HG02852 (cell line): ENCODE measurements at regions not wholly inside any gene's neighbourhood (a gene's known extent, or its start where the extent isn't known, plus 50 kb on each side); places are given as distances from the start of the nearest gene placed in this dataset.
"Not testable (repeated sequence)": the region's sequence is repeated elsewhere in the genome, so short reads cannot be mapped to it uniquely, and the experiment has no call there.

Source experiments
- ATAC-seq: cut with Tn5 transposase; IDR thresholded peaks from one replicate; pipeline ENCODE4 v1.9.1; 2021; ENCODE audit warnings: mild to moderate bottlenecking, moderate library complexity; ENCODE audit not compliant: unreplicated experiment

DNA sequence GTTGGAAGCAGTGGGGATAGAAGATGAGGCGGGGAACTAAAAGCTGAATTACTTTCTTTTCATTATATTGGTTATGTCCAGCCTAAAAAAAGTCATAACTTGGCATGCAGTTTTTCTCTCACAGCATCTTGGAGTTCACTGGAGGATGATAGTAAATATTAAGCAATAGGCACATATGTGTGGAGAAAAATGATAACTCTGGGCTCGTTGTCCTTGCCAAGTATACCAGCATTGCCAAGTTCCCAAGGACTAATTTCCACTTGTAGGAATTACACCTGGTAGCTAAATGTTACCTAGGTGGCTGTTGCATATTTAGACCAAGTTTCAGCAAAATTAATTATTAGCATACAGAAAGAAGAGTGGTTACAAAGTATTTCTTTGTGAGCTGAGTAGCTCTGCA is 1007.6 kb downstream of the ANKRD7 start:
- no peak for ATAC-seq

DNA sequence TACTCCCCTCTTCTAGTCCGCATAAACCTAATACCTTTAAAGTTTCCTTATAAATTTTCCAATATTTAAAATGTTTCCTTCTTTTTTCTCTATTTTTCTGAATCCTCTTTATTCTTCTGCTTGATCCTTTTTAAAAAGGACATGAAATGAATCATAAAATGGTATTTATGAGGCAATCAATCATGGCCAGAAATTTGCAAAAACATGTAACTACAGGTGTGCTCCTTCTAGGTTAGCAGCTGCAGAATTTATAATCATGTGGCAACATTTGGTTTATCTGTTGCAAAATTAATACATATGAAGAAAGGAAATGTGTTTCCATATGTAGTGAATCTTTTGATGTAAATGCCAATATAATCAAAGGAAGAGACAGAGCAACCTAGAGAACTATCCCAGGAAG is 1008.5 kb downstream of the ANKRD7 start:
- no peak for ATAC-seq

DNA sequence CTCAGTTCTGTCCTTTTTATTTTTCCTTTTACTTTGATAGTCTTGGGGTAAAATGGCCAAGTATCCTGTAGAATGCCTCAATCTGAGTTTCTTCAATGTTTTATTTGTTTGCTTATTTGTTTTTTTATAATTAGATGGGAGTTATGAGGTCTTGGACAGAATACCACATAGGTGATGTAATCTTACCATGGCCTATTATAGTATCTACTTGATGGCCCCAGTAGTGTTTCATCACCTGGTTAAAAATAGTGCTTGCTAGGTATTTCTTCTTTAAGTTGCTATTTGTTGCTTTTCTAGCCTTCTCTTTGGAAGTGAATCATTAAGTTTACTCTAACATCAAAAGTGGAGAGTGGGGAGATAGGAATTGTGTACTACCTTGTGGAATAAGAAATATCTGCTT is 1020.0 kb upstream of the KCND2 start:
- ATAC-seq = no peak

DNA sequence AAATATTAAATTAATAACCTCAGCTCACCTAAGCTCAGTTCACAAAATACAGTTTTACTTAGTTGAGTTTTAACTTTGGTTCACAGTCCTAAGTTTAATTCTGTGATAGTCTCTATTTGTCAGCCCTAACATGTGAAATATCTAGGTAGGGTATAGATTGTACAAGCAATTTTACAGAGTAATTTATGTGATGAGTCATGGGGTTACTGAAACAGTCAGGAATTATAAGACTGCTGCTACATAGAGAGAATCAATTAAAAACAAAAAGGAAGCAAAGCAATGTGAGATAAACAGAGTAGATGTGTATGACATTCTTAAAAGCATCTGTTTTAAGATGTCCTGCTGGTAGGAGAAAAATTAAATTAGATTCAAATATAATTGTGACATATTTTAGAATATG is 1018.2 kb upstream of the KCND2 start:
- ATAC-seq = no peak

DNA sequence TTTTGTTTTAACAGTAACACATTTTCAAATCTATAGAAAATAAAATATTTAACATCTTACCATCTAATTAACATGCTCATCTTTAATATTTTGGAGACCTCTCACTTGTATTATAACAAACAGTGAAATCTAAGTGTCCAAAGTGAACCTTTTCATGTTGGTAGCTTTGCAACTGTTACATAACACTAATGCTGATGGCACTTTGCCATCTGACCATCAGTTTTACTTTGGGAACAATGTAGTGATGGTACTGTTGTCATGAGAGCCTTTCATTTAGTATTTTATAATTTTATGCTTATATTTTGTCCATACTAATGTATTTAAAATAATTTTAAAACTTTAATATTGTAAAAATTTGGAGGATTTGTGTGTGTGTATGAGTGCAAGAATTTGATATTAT is 1017.0 kb upstream of the KCND2 start:
- no peak for ATAC-seq

DNA sequence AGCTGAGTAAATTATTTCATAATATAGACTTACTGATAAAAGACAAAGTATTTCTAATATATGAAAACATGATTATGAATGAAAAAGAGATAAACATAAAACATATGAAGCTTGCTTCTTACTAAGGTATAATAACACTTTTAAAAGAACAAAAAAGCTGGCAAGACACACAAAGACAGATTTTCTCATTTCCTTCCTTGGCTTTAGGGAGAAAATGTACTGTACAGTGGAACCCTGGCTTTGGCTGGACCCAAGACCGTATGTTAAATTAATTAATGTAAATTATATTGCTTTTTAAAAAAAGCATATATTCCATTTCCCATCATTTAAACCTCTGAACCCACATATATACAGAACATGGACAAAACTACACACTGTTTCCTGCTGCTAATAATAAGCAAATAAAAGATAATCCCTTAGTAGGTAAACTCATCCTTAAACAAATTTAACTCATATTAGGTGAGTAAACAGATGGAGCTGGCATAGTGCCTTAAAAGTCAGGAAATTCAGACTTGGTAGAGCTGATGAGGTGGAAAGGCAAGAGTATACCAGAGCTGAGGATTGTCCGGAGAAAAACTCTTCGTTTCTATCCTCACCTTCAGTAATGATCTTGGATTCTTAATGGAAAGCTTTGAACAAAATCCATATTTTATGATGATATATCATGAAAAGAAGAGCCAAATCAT is 1016.4 kb upstream of the KCND2 start:
- no peak for ATAC-seq

DNA sequence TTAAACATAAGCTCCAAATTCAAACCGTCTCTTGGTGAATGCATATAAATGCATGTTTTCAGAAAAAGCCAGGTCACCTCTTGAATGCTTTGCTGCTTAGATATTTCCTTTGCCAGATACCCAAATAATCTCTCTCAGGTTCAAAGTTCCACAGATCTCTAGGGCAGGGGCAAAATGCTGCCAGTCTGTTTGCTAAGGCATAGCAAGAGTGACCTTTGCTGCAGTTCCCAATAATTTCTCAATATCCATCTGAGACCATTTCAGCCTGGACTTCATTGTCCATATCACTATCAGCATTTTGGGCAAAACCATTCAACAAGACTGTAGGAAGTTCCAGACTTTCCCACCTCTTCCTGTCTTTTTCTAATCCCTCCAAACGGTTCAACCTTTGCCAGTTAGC is 1006.2 kb upstream of the KCND2 start:
- not testable (repeated sequence) for ATAC-seq

DNA sequence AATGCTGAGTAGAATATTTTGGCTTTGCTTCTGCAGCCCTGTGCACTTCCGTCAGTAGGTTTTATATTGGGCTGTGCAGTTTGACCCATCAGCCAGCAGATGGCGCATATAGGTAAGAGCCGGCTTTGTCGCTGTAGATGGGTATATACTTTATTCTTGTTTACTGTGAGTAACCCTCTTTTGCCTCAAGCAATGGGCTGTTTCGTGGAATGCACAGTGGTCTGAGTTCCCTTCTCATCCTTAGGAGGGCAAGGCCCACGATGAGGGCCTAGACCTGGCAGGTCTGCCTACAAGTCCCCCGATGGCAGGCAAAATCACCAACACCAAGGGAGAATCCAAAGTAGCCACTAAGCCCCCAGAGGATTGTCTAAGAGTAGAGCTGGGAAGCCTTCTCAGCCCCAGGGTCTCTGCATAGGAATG is 1002.9 kb upstream of the KCND2 start:
- peak; percentile 98 for ATAC-seq

DNA sequence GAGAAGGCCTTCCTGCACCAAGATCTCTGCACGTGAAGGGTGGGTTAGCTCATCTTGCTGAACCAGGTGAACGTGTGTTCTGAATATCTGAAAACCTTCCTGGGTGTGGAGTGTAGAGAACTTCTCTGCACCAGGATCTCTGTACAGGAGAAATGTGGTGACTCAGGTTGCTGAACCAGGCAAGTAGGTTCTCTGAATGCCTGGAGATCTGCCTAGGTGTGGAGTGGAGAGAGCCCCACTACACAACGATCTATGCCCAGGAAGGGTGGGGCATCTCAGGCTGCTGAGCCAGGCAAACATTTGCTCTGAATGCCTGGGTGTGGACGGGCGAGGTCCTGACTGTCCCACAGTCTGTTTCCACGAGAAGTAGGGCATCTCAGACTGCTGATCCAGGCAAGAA is 1002.3 kb upstream of the KCND2 start:
- no peak for ATAC-seq

DNA sequence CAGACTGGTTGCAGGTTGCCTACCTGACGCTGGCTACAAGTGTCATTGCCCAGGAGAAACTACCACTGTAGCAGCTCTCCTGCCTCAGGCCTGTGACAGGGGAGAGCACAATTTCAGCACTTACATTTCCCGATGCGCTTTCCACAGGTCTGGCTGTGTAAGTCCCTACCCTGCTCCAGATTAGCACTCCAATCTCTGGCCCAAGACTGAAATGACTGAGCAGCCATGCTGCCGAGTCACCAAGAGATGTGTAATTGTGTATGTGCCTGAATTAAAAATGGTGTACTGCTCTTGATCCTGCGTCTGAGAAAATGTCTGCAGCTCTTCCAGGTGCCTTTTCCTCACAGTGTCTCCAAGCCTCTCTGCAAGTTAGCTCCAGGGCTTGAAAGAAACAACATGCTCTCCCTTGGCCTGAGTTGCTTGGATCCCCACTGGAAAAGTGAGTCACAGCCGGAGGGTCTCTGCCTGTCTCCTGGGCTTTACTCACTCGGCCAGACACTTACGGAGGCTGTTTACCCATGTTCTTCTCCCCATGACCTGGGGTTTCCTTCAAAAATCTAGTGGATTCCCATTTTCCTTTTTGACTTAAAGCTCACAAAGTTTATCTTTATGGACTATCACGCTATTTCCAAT is 1001.7 kb upstream of the KCND2 start:
- no peak for ATAC-seq

DNA sequence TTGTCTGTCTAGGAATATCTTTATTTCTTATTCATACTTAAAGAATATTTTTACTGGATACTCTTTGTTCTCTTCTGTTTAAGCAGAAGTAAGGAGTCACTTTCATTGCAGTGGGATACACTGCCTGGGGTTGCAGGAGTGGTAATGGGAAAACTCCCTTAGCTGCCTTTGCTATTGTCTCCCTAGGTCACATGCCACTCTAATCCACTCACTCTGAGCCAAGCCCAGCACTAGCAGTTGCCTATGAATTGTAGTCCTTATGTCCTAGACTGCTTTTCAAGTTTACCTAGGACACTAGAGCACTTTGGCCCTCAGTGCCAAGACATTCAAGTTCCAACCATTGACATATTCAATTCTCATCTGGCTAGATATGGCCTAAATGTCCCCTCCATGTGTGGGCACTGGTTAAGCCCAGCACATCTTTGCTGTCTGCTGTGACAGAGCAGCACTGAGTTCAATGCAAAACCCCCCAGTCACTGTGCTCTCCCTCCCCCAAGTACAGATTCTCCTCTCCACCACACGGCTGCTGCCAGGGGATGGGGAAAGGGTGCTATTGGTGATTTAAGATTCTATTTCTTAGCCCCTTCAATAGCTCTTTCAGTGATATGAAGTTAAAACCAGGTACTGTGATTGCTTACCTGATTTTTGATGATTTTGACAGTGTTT is 991.7 kb upstream of the KCND2 start:
- ATAC-seq = no peak

DNA sequence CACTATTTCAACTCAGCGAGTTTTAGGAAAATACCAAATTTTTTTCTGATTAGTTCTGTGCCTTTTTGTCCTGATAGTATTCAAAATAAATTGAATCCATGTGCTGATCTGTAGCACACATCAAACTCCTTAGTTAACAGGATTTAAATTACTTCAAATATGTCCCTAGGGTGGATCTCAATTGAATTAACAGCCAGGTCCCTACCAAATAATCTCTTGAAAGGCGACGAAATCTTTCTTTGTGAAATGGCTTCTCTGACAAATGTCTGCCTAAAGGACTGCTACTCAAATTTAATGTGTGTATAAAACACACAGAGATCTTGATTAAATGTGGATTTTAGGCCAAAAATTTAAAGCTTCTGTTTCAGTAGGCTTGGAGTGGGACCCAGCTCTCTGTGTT is 989.6 kb upstream of the KCND2 start:
- ATAC-seq = no peak

DNA sequence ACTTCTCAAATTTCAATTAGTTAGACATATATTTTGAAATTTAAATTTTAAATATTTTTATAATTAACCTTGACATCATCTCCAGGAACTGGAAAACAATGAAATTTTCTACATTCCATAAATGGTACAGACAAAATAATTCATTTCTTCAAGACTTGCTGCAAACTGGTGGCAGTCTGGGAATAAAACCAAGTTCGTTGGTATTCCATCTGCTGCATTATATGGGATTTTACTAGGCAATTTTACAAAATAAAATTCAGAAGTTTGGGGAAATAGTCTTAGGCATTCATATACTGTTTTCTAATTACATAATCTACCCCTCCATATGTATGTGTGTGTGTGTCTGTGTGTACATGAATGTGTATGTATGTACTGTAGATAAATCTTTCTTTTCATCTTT is 984.6 kb upstream of the KCND2 start:
- ATAC-seq = no peak

DNA sequence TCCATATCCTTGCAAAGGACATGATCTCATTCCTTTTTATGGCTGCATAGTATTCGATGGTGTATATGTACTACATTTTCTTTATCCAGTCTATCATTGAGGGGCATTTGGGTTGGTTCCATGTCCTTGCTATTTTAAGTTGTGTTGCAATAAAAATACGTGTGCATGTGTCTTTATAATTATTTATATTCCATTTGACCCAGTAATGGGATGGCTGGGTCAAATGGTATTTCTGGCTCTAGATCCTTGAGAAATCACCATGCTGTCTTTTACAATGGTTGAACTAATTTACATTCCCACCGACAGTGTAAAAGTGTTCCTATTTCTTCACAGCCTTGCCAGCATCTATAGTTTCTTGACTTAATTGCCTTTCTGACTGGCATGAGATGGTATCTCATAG is 972.6 kb upstream of the KCND2 start:
- not testable (repeated sequence) for ATAC-seq

DNA sequence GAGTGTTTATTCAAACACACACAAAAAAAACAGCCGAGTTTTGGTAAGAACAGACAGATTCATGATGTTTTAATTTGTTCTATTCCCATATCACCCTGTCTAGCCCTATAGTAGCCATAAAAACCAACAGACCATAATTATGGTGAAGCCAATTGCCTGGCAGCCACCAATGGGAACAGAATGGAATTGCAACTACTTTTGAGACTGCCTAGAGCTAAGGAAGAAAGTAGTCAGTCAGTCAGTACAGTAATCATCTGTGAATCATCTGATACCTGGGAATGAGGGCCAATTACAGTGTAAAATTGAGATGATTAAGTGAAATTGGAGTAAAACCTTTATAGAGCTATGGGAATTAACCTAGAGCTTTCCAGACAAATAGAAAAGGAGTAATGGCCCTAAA is 952.7 kb upstream of the KCND2 start:
- ATAC-seq = no peak

DNA sequence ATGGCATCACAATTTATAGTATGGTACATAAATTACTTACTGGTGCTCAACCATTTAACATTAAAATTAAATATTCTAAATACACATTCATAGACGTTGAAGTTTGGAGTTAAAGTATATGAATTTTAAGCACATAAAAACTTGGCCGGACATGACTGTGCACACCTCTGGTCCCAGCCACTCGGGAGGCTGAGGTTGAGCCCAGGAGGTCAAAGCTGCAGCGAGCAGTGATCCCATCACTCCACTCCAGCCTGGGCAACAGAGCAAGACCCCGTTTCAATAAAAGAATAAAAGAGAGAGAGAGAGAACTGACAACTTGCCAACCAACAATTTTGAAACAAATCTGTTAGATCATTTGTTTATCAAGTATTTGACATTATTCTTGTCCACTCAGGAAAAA is 943.3 kb upstream of the KCND2 start:
- no peak for ATAC-seq

DNA sequence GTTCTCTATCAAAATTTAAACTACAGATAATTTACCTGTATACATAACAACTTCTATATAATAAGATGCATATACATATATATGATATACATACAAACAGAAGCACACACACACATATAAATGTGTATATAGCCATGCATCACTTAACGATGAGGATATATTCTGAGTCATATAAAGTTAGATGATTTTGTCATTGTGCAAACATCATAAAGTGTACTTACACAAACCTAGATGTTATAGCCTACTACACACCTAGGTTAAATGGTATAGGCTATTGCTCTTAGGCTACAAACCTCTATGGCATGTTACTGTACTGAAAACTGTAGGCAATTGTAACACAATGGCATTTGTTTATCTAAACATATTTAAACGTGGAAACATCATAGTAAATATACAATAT is 937.6 kb upstream of the KCND2 start:
- no peak for ATAC-seq

DNA sequence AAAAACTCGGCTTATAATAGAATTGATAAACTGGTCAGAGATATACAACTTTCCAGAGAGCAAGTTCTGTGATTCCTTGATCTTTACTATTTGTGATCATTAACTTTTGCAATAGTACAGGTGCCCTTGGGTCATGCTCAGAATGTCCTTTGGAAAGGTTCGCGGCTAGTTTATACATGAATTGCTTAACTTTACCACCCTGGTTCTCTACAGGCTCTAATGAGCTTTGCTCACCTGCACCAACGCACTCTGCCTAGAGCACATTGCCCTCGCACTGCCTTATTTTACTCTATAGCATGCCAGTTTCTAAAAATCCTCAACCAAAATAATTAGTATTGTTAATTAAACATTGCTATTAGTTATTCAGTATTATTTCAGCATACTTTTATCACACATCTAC is 931.2 kb upstream of the KCND2 start:
- ATAC-seq = no peak

DNA sequence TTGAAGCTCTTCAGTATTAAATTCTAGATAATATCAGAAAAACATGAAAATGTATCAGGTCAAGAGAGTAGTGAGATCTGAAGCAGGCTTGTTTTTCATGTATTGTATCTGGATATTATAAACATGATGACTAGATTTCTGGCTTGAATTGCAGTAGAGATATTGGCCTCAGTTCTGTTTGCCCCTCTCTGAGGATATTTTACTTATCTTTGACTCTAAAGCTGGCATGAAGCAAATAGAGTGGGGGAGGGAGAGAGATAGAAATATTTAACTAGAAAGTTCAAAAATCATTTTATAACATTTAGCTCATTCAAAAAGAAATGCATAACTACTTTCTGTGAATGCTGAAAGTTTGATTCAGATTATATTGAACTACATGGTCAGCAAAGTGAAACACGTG is 929.7 kb upstream of the KCND2 start:
- no peak for ATAC-seq

DNA sequence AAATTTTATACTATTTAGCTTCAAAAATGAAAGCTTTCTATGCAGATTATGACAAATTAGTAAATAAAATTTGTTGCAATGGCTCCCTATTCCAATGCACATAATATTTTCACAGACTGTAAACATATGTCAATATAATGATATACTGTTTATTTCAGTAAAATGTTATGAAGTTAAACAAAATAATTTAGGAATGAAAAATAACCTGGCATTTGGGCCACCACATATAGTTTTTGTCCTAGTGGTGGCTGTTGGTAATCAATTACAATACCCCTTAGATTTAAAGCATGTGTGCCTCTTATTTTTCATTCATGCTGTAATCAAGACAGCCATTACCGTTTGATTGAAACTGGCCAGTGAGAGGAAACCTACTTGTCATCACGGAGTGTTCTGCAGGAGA is 928.5 kb upstream of the KCND2 start:
- ATAC-seq = no peak

DNA sequence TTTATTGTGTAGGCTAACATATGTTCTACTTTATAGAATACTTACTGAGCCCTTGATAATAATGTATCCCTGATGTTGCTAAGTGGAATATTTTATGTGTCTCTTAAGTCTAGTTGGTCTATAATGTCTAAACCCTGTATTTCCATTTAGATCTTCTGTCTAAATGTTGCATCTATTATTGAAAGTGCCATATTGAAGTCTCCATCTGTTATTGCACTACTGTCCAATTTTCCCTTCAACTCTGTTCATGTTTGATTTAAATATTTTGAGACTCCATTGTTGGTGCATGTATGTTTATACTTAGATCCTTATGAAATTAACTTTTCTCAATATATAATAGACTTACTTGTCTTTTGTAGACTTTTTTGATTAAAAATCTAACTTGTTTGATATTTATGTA is 924.5 kb upstream of the KCND2 start:
- ATAC-seq = no peak

DNA sequence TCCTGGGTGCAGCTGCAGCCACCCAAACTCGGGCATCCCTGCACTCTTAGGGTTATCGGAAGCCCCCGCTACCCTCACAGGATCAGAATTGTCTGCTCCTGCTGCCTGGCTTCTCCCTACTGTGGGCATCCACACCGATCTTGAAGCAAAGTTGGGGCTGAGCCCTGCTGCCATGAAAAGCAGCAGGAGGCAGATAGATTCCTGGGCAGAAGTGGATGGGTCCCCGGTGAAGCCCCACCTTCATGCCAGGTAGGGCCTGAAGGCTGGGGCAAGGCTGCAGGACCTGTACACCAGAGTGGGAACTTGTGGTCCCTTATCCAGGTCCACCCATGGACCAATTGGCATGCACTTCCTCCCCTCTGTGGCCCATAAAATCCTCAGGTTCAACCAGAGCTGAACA is 922.6 kb upstream of the KCND2 start:
- ATAC-seq = no peak

DNA sequence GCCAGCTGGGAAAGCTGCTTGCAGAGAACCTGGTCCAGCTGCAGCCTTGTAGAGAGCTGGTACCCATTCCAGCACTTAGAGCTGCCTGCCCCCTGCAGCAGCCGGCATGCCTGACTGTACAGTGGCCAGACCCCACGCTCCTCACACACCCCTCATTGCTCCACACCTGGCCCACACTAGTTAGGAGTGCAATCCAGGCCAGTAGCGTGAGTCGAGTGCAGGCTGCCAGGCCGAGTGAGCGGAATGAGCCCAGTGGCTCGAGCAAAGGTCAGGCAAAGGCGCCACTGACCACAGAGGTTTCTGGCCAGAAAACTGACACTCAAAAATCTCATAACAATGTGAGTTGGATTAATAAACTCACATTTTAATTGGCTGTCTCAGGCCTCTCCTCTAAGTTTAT is 921.7 kb upstream of the KCND2 start:
- ATAC-seq = no peak
